HG02798 (cell line): ENCODE measurements at regions not wholly inside any gene's neighbourhood (a gene's known extent, or its start where the extent isn't known, plus 50 kb on each side); places are given as distances from the start of the nearest gene placed in this dataset.

ENCODE experiments used
- ATAC-seq: cut with Tn5 transposase; IDR thresholded peaks from one replicate; pipeline ENCODE4 v1.9.1; 2021; ENCODE audit warnings: mild to moderate bottlenecking; ENCODE audit not compliant: unreplicated experiment, poor library complexity

GRCh38 chr1:193494368-193494767 is 308.0 kb upstream of the B3GALT2 start:
- ATAC-seq: no peak

- ATAC-seq: no peak
These were observed 302.8 kb upstream of the B3GALT2 start for GRCh38 chr1:193489191-193489590.

GRCh38 chr1:193487722-193488121 is 301.3 kb upstream of the B3GALT2 start:
- no peak for ATAC-seq

GRCh38 chr1:193486671-193487229 is 300.3 kb upstream of the B3GALT2 start:
- no peak for ATAC-seq

- no peak for ATAC-seq
These were observed 294.3 kb upstream of the B3GALT2 start for GRCh38 chr1:193480755-193481154.

- peak; percentile 93 for ATAC-seq
These were observed 292.8 kb upstream of the B3GALT2 start for GRCh38 chr1:193479187-193479586.

- ATAC-seq: no peak
These were observed 290.3 kb upstream of the B3GALT2 start for GRCh38 chr1:193476748-193477147.

- no peak for ATAC-seq
These were observed 287.5 kb upstream of the B3GALT2 start for GRCh38 chr1:193473932-193474331.

- ATAC-seq: no peak
These were observed 286.5 kb upstream of the B3GALT2 start for GRCh38 chr1:193472838-193473398.

GRCh38 chr1:193472430-193472829 is 286.0 kb upstream of the B3GALT2 start:
- ATAC-seq: no peak

GRCh38 chr1:193471981-193472380 is 285.6 kb upstream of the B3GALT2 start:
- no peak for ATAC-seq

- no peak for ATAC-seq
These were observed 277.0 kb upstream of the B3GALT2 start for GRCh38 chr1:193463326-193463932.

- ATAC-seq: peak; percentile 43
These were observed 276.4 kb upstream of the B3GALT2 start for GRCh38 chr1:193462629-193463320.

- ATAC-seq: no peak
These were observed 272.2 kb upstream of the B3GALT2 start for GRCh38 chr1:193458628-193459027.

- ATAC-seq: no peak
These were observed 271.3 kb upstream of the B3GALT2 start for GRCh38 chr1:193457676-193458075.

GRCh38 chr1:193456811-193457280 is 270.4 kb upstream of the B3GALT2 start:
- ATAC-seq: peak; percentile 78

- ATAC-seq: no peak
These were observed 265.2 kb upstream of the B3GALT2 start for GRCh38 chr1:193451606-193452005.

- no peak for ATAC-seq
These were observed 264.6 kb upstream of the B3GALT2 start for GRCh38 chr1:193451001-193451400.

- ATAC-seq: peak; percentile 93
These were observed 262.5 kb upstream of the B3GALT2 start for GRCh38 chr1:193448682-193449461.

GRCh38 chr1:193443886-193444285 is 257.5 kb upstream of the B3GALT2 start:
- no peak for ATAC-seq

- peak; percentile 68 for ATAC-seq
These were observed 252.4 kb upstream of the B3GALT2 start for GRCh38 chr1:193438771-193439170.
